Lower leg skin (tissue), 4 donors: ENCODE measurements at regions not wholly inside any gene's neighbourhood (a gene's known extent, or its start where the extent isn't known, plus 50 kb on each side); places are given as distances from the start of the nearest gene placed in this dataset.

Experiments
- DNase-seq, 2 donors: peaks; one replicate each; pipeline ENCODE4 v3.0.0-alpha.2; 2019; ENCODE audit warnings: low spot score in 2 of 2
- H3K4me3 ChIP-seq: fragments of 200-600 bp; sonication (generic); 2 replicates; pipeline ENCODE4 v1.5.1; 2017; ENCODE audit warnings: mild to moderate bottlenecking, low read depth; ENCODE audit not compliant: poor library complexity, severe bottlenecking
- CTCF ChIP-seq, 3 donors: fragments of 450-650 bp; IDR thresholded peaks; one replicate each; pipeline ENCODE4 v1.5.1; 2016; ENCODE audit warnings: antibody characterized with exemption in 3 of 3, mild to moderate bottlenecking in 3 of 3, moderate library complexity in 2 of 3
- POLR2A ChIP-seq, 2 donors: fragments of 450-650 bp; IDR thresholded peaks; one replicate each; pipeline ENCODE4 v1.6.1; 2016 to 2017; ENCODE audit warnings: antibody characterized with exemption in 2 of 2, mild to moderate bottlenecking in 1 of 2, moderate library complexity in 1 of 2
- WGBS, 2 donors: methylation state at CpG; one replicate each; pipeline ENCODE4 v1.1.5; 2018; 5-methylcytosine and 5-hydroxymethylcytosine counted together
- intact Hi-C: fragments of 100-400 bp; cut with DNase I; formaldehyde crosslinking; loops from one replicate; pipeline ENCODE4 v1.15.0; 2023; ENCODE audit warnings: low total_unique reads

- DNase-seq = no peak
- TF ChIP-seq POLR2A (IDR thresholded peaks at IDR 0.05) (no peak), CTCF (IDR thresholded peaks at IDR 0.05) (no peak)
- H3K4me3 ChIP-seq = no peak overlapping the region
- intact Hi-C loops = no loop called here
- 38 to 66% methylated on average over 1 of the region's 1 CpG for WGBS, 2 donors
Observed at GRCh38 chr21:21828130-21828529, 829.9 kb downstream of the NCAM2 start.

DNA sequence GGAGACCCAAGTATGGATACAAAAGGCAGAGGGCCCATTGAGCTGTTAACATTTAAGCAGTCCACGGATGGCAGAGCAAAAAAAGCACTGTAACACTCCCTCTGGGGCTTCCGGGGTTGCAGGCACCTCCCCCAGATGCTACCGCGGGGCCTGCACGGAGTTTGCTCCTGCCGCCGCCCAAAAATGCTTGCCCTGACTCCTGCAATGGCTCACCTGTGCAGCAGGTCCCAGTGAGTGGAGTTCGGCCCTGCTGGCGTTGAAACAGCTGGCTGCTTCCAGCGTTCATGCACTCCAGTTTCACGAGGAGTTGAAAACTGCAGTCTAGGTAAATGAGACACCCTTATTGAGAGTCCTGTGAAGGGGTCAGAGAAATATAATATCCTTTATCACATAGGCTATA, 832.8 kb downstream of the NCAM2 start:
- peak in 1 of 2 donors; percentile 78 for DNase-seq
- 86 to 89% methylated on average over 11 of the region's 11 CpGs for WGBS, 2 donors
- TF ChIP-seq POLR2A (IDR thresholded peaks at IDR 0.05) = no peak
- TF ChIP-seq CTCF (IDR thresholded peaks at IDR 0.05) = no peak
- no peak overlapping the region for H3K4me3 ChIP-seq
- intact Hi-C loops = no loop called here

DNA sequence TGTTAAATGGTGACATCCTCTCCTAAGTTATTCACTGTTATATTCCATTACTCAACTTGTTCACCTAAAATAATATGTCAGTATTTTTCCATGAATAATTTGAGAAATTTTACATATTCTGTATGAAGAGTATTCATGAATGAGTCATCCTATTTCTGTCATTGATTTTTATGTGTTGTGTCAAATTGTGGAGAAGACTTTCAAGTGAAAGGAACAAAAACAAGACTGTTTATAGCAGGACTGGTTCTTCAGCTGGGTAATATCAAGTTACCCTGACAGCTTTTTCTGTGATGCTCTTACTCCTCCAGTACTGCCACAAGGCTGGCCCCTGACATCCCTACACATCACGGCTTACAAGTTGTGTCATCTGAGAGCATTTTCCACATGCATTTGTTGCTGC, 847.7 kb downstream of the NCAM2 start:
- TF ChIP-seq POLR2A (IDR thresholded peaks at IDR 0.05) (no peak), CTCF (IDR thresholded peaks at IDR 0.05) (no peak)
- intact Hi-C loops = no loop called here
- 89 to 92% methylated on average over 1 of the region's 1 CpG for WGBS, 2 donors
- no peak for DNase-seq
- no peak overlapping the region for H3K4me3 ChIP-seq

- intact Hi-C loops = no loop called here
- no peak for DNase-seq
- no peak overlapping the region for H3K4me3 ChIP-seq
- TF ChIP-seq CTCF (IDR thresholded peaks at IDR 0.05) (no peak), POLR2A (IDR thresholded peaks at IDR 0.05) (no peak)
Observed at GRCh38 chr21:21851205-21851604, 853.0 kb downstream of the NCAM2 start.

DNA sequence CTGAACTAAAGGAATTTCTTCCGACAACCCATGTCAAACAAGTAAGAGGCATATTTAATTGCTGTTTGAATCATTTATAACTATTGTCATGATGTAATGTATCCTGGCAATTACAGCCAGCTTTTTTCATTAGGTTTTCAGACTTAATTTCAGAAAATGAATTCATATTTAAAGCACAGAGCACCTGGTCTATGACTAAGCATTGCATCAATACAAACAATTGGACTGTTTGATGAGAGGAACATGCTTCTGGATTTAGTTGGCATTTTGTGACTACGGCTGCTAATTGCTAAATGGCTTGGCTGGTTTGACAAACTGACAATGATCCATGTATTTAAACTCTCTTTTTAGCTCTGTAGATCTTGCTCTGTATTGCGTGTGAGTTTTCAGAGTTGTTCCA, 853.4 kb downstream of the NCAM2 start:
- H3K4me3 ChIP-seq = no peak overlapping the region
- no peak for DNase-seq
- WGBS, 2 donors = 45 to 53% methylated on average over 3 of the region's 3 CpGs
- TF ChIP-seq CTCF (IDR thresholded peaks at IDR 0.05) (no peak), POLR2A (IDR thresholded peaks at IDR 0.05) (no peak)
- intact Hi-C loops = no loop called here

DNA sequence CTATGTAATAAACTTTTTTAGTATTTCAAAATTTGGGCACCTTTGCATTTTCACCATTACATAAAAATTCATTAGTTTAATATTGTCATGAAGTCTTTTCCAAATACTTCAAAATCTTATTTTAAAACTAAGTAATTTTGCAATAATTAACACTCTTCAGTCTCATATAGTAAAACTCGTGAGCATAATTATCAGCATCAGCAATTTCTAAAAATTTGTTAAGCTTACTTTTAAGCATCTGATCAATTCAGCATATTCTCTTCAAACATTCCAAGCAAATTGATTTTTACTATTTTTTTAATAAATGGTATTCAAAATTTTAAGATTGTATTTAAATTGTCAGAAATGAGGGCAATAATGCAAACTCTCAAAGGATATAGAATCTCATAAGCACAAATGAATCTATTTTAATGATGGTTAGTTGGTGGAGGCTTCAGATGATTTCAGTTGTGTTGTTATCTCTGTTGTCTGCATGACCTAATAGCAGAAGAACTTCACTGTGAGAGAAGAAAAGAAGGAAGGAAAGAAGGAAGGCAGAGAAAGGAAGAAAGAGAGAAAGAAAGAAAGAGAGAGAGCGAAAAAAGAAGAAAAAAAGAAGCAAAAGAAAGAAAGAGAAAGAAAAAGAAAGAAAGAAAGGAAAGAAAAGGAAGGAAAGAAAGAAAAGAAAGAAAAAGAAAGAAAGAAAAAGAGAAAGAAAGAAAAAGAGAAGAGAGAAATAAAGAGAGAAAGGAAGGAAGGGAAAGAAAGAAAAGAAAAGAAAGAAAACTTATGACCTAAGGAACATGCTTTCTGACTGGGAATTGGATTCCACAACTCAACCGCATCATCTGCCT, 860.5 kb downstream of the NCAM2 start:
- H3K4me3 ChIP-seq = no peak overlapping the region
- TF ChIP-seq POLR2A (IDR thresholded peaks at IDR 0.05) (no peak), CTCF (IDR thresholded peaks at IDR 0.05) (no peak)
- intact Hi-C loops = no loop called here
- no peak for DNase-seq
- 90 to 94% methylated on average over 3 of the region's 3 CpGs for whole genome bisulfite sequencing, 2 donors
